GM12892 (cell line): ENCODE measurements at regions not wholly inside any gene's neighbourhood (a gene's known extent, or its start where the extent isn't known, plus 50 kb on each side); places are given as distances from the start of the nearest gene placed in this dataset.
"Not testable (repeated sequence)": the region's sequence is repeated elsewhere in the genome, so short reads cannot be mapped to it uniquely, and the experiment has no call there.

Experiments used
- POLR2A ChIP-seq: IDR thresholded peaks from 2 replicates; pipeline ENCODE4 v1.6.1; 2011; ENCODE audit warnings: low read depth, low read length, control low read depth
- POLR2AphosphoS5 ChIP-seq: IDR thresholded peaks from 2 replicates; pipeline ENCODE4 v1.6.1; 2011; ENCODE audit warnings: low read depth, low read length, control low read depth
- TAF1 ChIP-seq: IDR thresholded peaks from 2 replicates; pipeline ENCODE4 v1.6.1; 2011; ENCODE audit warnings: low read depth, mild to moderate bottlenecking, control low read depth, low read length, borderline replicate concordance

DNA sequence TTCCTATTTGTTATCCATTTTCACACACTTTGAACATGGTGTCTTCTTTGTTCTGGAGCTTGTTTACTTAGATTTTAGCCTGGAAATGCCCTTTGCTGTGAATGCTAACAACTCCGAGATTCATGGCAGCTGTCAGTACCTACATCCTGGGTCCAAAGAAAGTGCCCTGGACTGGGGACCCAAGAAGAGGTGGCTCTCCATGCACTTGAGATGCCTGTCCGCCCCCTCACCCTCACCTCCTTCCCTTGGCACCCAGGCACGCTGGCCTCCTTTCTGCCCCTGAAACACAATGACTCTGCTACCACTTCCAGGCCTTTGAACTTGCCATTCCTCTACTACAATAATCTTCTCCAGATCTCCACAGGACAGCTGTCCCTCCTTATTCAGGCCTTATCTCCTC, 324.2 kb downstream of the ANAPC1 start:
- not testable (repeated sequence) for TF ChIP-seq POLR2A, TAF1, POLR2AphosphoS5
